Spleen (tissue), 11 donors: ENCODE measurements at regions not wholly inside any gene's neighbourhood (a gene's known extent, or its start where the extent isn't known, plus 50 kb on each side); places are given as distances from the start of the nearest gene placed in this dataset.
"Not testable (repeated sequence)": the region's sequence is repeated elsewhere in the genome, so short reads cannot be mapped to it uniquely, and the experiment has no call there.

Source experiments
- DNase-seq: peaks from one replicate; pipeline ENCODE4 v3.0.0-alpha.2; 2020
- H3K27ac ChIP-seq, 8 donors: fragments of 200-600 bp; sonication (generic) in 7 of 8; 1 replicate in 4 of 8; 2 replicates in 4 of 8; pipeline versions ENCODE4 v1.5.0 to v1.8.0; 2016 to 2021; ENCODE audit warnings: inconsistent platforms in 4 of 8, mild to moderate bottlenecking in 4 of 8, moderate library complexity in 1 of 8
- H3K27me3 ChIP-seq, 7 donors: fragments of 200-600 bp; sonication (generic) in 6 of 7; replicated peaks in 1 of 7; 1 replicate in 4 of 7; 2 replicates in 3 of 7; pipeline versions ENCODE4 v1.5.0 to v1.8.0; 2016 to 2021; ENCODE audit warnings: inconsistent platforms in 3 of 7, mild to moderate bottlenecking in 1 of 7
- H3K36me3 ChIP-seq, 6 donors: fragments of 200-600 bp; sonication (generic) in 5 of 6; 1 replicate in 4 of 6; 2 replicates in 2 of 6; pipeline versions ENCODE4 v1.5.0 to v1.8.0; 2016 to 2021; ENCODE audit warnings: inconsistent platforms in 2 of 6
- H3K4me1 ChIP-seq, 6 donors: fragments of 200-600 bp; sonication (generic) in 5 of 6; 1 replicate in 3 of 6; 2 replicates in 3 of 6; pipeline versions ENCODE4 v1.5.0 to v1.8.0; 2016 to 2021; ENCODE audit warnings: inconsistent platforms in 3 of 6
- H3K4me3 ChIP-seq, 8 donors: fragments of 200-600 bp; sonication (generic) in 7 of 8; 1 replicate in 4 of 8; 2 replicates in 4 of 8; pipeline versions ENCODE4 v1.5.0 to v1.8.0; 2016 to 2021; ENCODE audit warnings: inconsistent platforms in 4 of 8, mild to moderate bottlenecking in 4 of 8, moderate library complexity in 2 of 8
- H3K9me3 ChIP-seq, 8 donors: fragments of 200-600 bp; sonication (generic) in 7 of 8; 1 replicate in 4 of 8; 2 replicates in 4 of 8; pipeline versions ENCODE4 v1.5.0 to v1.8.0; 2016 to 2021; ENCODE audit warnings: inconsistent platforms in 4 of 8
- POLR2A ChIP-seq, 3 donors: fragments of 450-650 bp; IDR thresholded peaks; one replicate each; pipeline ENCODE4 v1.5.1; 2017; ENCODE audit warnings: antibody characterized with exemption in 3 of 3, mild to moderate bottlenecking in 1 of 3
- POLR2AphosphoS5 ChIP-seq, 3 donors: sonication (generic); formaldehyde crosslinking; IDR thresholded peaks; one replicate each; pipeline ENCODE4 v1.5.1; 2017; ENCODE audit warnings: antibody characterized with exemption in 3 of 3
- WGBS, 5 donors: extraction: QIAGEN DNeasy Blood & Tissue Kit in 3 of 5; methylation state at CpG; one replicate each; pipeline versions ENCODE4 v1.1.5 to v1.1.7; 2013 to 2018; 5-methylcytosine and 5-hydroxymethylcytosine counted together
- intact Hi-C: fragments of 100-400 bp; cut with DNase I; formaldehyde crosslinking; loops from one replicate; pipeline ENCODE4 v1.15.0; 2023; ENCODE audit warnings: low total_unique reads
- TF ChIP-seq, protein P1 (sequence below), 11 experiments: fragments of 200-600 bp in 7 of 11; fragments of 450-650 bp in 4 of 11; sonication (generic) in 4 of 11; IDR thresholded peaks in 8 of 11; conservative IDR thresholded peaks in 3 of 11; 1 replicate in 7 of 11; 2 replicates in 4 of 11; pipeline versions ENCODE4 v1.4.0 to v1.8.0; 2016 to 2021; ENCODE audit warnings: antibody characterized with exemption in 11 of 11, inconsistent platforms in 4 of 11, mild to moderate bottlenecking in 1 of 11
- donor health status: healthy with polysubstance abuse.
- donor health status: DM: no; HTN: no; CAD: no; lungs with moderate emphysema.
- donor health status: DM: no; HTN: no; CAD: no.
- donor health status: Bipolar disorder and iron deficiency.
- donor health status: healthy.
- donor health status: DM: no; HTN: no; CAD: no.
- donor health status: DM: yes; HTN: yes; CAD: no.

DNA sequence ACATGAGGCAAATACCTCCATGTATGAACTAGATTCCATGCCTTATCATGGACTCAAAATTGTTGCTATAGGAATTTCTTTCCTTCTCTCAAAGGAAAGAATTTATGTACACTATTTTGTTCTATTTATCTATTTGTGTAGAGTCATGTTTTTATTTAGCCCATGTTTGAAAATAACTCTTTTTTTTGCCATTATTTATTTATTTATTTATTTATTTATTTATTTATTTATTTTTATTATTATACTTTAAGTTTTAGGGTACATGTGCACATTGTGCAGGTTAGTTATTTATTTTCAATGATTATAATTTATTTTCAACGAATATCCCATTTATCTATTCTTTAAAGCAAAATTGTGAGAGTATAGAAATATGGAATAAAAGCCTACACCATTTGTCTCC, 177.9 kb downstream of the MAGEE1 start:
- Histone ChIP-seq H3K36me3 (no peaks in the 10 kb centered on the region), H3K9me3 (peaks cover 0 to 9% (median 0%) of the 10 kb centered on the region in 8 donors), H3K4me1 (no peaks in the 10 kb centered on the region), H3K27me3 (no peaks in the 10 kb centered on the region), H3K27ac (no peak overlapping the region), H3K4me3 (no peak overlapping the region)
- intact Hi-C loops: no loop called here
- DNase-seq: no peak
- TF ChIP-seq POLR2AphosphoS5 (IDR thresholded peaks at IDR 0.05) (no peak), POLR2A (IDR thresholded peaks at IDR 0.05) (no peak)
- TF ChIP-seq, protein P1, sequence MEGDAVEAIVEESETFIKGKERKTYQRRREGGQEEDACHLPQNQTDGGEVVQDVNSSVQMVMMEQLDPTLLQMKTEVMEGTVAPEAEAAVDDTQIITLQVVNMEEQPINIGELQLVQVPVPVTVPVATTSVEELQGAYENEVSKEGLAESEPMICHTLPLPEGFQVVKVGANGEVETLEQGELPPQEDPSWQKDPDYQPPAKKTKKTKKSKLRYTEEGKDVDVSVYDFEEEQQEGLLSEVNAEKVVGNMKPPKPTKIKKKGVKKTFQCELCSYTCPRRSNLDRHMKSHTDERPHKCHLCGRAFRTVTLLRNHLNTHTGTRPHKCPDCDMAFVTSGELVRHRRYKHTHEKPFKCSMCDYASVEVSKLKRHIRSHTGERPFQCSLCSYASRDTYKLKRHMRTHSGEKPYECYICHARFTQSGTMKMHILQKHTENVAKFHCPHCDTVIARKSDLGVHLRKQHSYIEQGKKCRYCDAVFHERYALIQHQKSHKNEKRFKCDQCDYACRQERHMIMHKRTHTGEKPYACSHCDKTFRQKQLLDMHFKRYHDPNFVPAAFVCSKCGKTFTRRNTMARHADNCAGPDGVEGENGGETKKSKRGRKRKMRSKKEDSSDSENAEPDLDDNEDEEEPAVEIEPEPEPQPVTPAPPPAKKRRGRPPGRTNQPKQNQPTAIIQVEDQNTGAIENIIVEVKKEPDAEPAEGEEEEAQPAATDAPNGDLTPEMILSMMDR (IDR thresholded peaks at IDR 0.05 in 8 of 11, conservative IDR thresholded peaks at IDR 0.05 in 3 of 11): no peak
- WGBS, 5 donors: 33 to 79% (median 68%) methylated on average over 1 of the region's 1 CpG

GRCh38 chrX:76617020-76617419, 189.5 kb downstream of the MAGEE1 start:
- Histone ChIP-seq H3K4me3 (no peak overlapping the region), H3K27me3 (peaks cover 0 to 4% (median 0%) of the 10 kb centered on the region in 7 donors), H3K36me3 (no peaks in the 10 kb centered on the region), H3K27ac (no peak overlapping the region), H3K4me1 (no peaks in the 10 kb centered on the region), H3K9me3 (peaks cover 0 to 56% (median 20%) of the 10 kb centered on the region in 8 donors)
- intact Hi-C loops: no loop called here
- no peak for DNase-seq
- TF ChIP-seq, protein P1 (IDR thresholded peaks at IDR 0.05 in 8 of 11, conservative IDR thresholded peaks at IDR 0.05 in 3 of 11): no peak
- TF ChIP-seq POLR2A (IDR thresholded peaks at IDR 0.05): no peak
- TF ChIP-seq POLR2AphosphoS5 (IDR thresholded peaks at IDR 0.05): no peak
- WGBS, 5 donors: 76 to 95% (median 88%) methylated on average over 3 of the region's 3 CpGs; no CpG with 5 or more reads in 1 of the 5 donors

DNA sequence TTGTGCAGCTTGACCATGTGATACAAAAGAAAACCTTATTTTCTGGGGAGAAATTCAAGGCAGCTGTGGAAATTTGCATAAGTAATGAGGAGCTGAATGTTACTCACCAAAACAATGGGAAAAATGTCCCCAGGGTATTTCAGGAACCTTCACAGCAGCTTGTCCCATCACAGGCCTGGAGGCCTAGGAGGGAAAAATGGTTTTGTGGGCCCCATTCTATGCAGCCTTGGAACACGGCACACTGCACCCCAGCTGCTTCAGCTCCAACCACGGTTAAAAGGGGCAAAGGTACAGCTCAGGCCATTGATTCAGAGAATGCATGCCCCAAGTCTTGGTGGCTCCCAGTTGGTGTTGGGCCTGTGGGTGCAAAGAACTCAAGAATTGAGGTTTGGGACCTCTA, 216.1 kb downstream of the MAGEE1 start:
- Histone ChIP-seq H3K4me1 (no peaks in the 10 kb centered on the region), H3K9me3 (peaks cover 0 to 39% (median 7%) of the 10 kb centered on the region in 8 donors), H3K36me3 (no peaks in the 10 kb centered on the region), H3K27me3 (no peaks in the 10 kb centered on the region), H3K4me3 (no peak overlapping the region), H3K27ac (no peak overlapping the region)
- intact Hi-C loops: no loop called here
- no peak for TF ChIP-seq POLR2A (IDR thresholded peaks at IDR 0.05)
- TF ChIP-seq POLR2AphosphoS5 (IDR thresholded peaks at IDR 0.05): no peak
- TF ChIP-seq, protein P1 (IDR thresholded peaks at IDR 0.05 in 8 of 11, conservative IDR thresholded peaks at IDR 0.05 in 3 of 11): no peak
- no peak for DNase-seq
- 0 to 34% (median 25%) methylated on average over 1 to 2 of the region's 2 CpGs for WGBS, 5 donors

DNA sequence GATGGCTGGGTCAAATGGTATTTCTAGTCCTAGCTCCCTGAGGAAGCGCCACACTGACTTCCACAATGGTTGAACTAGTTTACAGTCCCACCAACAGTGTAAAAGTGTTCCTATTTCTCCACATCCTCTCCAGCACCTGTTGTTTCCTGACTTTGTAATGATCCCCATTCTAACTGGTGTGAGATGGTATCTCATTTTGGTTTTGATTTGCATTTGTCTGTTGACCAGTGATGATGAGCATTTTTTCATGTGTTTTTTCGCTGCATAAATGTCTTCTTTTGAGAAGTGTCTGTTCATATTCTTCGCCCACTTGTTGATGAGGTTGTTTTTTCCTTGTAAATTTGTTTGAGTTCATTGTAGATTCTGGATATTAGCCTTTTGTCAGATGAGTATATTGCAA, 223.9 kb downstream of the MAGEE1 start:
- 40 to 71% (median 49%) methylated on average over 2 to 3 of the region's 3 CpGs for WGBS, 5 donors
- H3K36me3 ChIP-seq, H3K27ac ChIP-seq, H3K27me3 ChIP-seq, H3K9me3 ChIP-seq, H3K4me3 ChIP-seq, DNase-seq, intact Hi-C loops, H3K4me1 ChIP-seq: not testable (repeated sequence)

GRCh38 chrX:76657499-76657898, 230.0 kb downstream of the MAGEE1 start:
- H3K36me3 ChIP-seq: no peaks in the 10 kb centered on the region
- TF ChIP-seq POLR2AphosphoS5 (IDR thresholded peaks at IDR 0.05) (no peak), POLR2A (IDR thresholded peaks at IDR 0.05) (no peak)
- TF ChIP-seq, protein P1 (IDR thresholded peaks at IDR 0.05 in 8 of 11, conservative IDR thresholded peaks at IDR 0.05 in 3 of 11): no peak

More at GRCh38 chrX:76657499-76657898, 230.0 kb downstream of the MAGEE1 start:
- H3K27ac ChIP-seq: no peak overlapping the region
- H3K4me3 ChIP-seq: no peak overlapping the region
- DNase-seq: no peak
- no peaks in the 10 kb centered on the region for H3K4me1 ChIP-seq
- intact Hi-C loops: no loop called here
- no peaks in the 10 kb centered on the region for H3K27me3 ChIP-seq
- H3K9me3 ChIP-seq: peaks cover 0 to 15% (median 0%) of the 10 kb centered on the region in 8 donors
